WI38 (cell line): ENCODE measurements at regions not wholly inside any gene's neighbourhood (a gene's known extent, or its start where the extent isn't known, plus 50 kb on each side); places are given as distances from the start of the nearest gene placed in this dataset.

Experiments used
- H3K4me3 ChIP-seq: 2 replicates; pipeline ENCODE4 v1.5.1; 2011; ENCODE audit warnings: low read depth, mild to moderate bottlenecking, control low read depth, low read length
- CTCF ChIP-seq: IDR thresholded peaks from 2 replicates; pipeline ENCODE4 v1.5.1; 2012; ENCODE audit warnings: low read depth, mild to moderate bottlenecking, control low read depth, low read length

DNA sequence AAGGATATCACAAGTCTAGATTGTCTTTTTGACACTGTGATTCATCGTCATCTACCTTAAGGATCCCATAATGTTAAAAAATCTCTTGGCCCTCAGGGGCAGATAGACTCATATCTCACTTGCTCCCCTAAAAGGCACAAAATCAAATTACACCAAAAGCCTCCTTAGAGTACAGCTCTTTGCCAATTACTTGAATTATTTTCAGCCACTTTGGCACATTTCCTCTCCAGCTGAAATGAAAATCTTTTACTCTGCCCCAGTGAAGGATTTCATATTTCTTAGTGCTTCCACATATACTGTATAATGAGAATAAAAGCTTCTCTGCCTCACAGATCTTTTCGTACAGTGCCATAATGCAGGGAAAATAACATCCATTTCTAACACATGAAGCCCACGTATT is 190.7 kb upstream of the GBE1 start:
- TF ChIP-seq CTCF, result no peak

GRCh38 chr3:81951636-81952035 is 190.2 kb upstream of the GBE1 start:
- no peak overlapping the region for H3K4me3 ChIP-seq
- TF ChIP-seq CTCF, result no peak

More for the DNA sequence above, 190.7 kb upstream of the GBE1 start:
- H3K4me3 ChIP-seq, result no peak overlapping the region

DNA sequence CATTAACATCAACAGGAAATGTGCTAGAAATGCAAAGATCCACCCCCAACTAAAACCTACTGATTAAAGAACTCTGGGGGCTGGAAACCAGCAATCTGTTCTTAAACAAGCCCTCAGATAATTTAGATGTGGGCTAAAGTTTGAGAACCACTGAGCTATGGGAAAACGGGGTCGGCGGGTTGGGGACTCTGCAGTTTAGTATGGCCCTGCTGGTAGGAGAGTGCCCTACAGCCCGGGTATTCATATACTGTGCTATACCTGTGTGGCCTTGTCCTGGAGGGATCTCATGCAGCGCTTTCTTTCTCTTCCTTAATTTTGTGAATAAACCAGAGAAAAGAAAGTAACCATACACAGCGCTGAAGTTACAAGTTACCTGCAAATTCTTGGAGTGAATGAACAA is 189.7 kb upstream of the GBE1 start:
- no peak overlapping the region for H3K4me3 ChIP-seq
- no peak for TF ChIP-seq CTCF

GRCh38 chr3:81947359-81947758 is 185.9 kb upstream of the GBE1 start:
- no peak for TF ChIP-seq CTCF
- H3K4me3 ChIP-seq, result no peak overlapping the region

GRCh38 chr3:81938681-81939080 is 177.2 kb upstream of the GBE1 start:
- TF ChIP-seq CTCF, result no peak
- H3K4me3 ChIP-seq, result no peak overlapping the region

DNA sequence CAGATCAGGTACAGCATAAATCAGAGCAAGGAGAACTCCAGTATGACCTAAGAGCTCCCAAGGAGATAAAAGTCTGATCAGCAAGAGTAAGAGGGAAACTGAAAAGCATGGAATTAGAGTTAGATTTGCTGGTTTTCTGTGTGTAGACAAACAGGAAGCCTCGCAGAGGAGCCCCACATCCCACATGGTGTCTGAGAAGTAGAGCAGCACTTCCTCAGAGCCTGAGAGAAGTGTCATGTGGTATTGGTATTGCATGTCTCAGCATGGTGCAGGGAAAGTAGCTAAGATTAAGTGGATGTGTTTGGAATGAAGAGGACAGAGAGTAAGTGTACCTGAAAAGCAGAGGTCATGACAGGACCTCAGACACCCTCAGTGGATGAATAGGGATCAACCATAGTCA is 175.4 kb upstream of the GBE1 start:
- H3K4me3 ChIP-seq, result no peak overlapping the region
- no peak for TF ChIP-seq CTCF

GRCh38 chr3:81932681-81933080 is 171.2 kb upstream of the GBE1 start:
- H3K4me3 ChIP-seq, result no peak overlapping the region
- TF ChIP-seq CTCF, result no peak
